Activated naive CD4-positive, alpha-beta T cell treated with anti-CD3 and anti-CD28 coated beads, Interleukin-2, amount 50 U/mL, for 72 hours (primary cell): ENCODE measurements at regions not wholly inside any gene's neighbourhood (a gene's known extent, or its start where the extent isn't known, plus 50 kb on each side); places are given as distances from the start of the nearest gene placed in this dataset.
"Not testable (repeated sequence)": the region's sequence is repeated elsewhere in the genome, so short reads cannot be mapped to it uniquely, and the experiment has no call there.

Experiments
- ATAC-seq, 2 donors: fragments of 150-1000 bp; cut with Tn5 transposase; 2 replicates each; pipeline ENCODE4 v1.10.0; 2021; ENCODE audit warnings: mild to moderate bottlenecking in 2 of 2, moderate library complexity in 2 of 2
- DNase-seq, 2 donors: peaks; one replicate each; pipeline ENCODE4 v3.0.0; 2021 to 2022; ENCODE audit warnings: low spot score in 2 of 2
- H3K27ac Mint-ChIP-seq, 2 donors: one replicate each; pipeline ENCODE4 v1.8.0; 2022; ENCODE audit warnings: mild to moderate bottlenecking in 2 of 2, mixed read lengths in 2 of 2
- H3K36me3 Mint-ChIP-seq, 2 donors: one replicate each; pipeline ENCODE4 v1.8.0; 2022; ENCODE audit warnings: mixed read lengths in 2 of 2
- H3K9me3 Mint-ChIP-seq, 2 donors: one replicate each; pipeline ENCODE4 v1.8.0; 2022; ENCODE audit warnings: mixed read lengths in 2 of 2

DNA sequence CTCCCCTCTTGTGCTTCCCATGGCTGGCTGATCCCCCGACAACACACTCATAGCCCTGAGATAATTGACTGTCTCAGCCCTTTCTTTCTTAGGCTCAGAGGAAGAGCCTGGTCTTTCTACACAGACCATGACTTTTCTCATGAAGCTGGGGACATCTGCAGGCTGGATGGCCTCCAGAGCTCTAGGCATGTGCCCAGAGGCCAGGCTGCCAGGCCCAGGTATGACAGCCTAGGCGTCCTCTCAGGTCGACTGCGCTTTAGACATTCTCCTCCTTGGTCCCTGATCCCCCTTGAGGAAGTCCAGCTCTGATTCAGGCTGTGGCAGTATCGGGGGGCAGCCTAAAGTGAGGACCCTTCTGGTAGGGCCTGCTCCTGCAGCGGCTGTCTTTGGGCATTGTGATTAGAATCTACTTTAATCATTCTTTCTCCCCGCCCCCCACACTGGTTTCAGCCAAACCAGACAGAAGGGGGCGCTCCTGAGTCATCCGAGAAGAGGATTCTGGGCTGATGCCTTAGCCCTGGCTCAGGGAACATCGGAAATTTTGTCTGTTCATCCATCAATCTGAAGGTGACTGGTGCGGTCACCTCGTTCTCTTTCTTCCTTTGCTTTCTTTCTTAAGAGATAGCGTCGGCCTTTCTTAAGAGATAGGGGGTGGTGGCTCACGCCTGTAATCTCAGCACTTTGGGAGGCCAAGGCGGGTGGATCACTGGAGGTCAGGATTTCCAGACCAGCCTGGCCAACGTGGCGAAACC, 66.5 kb upstream of the HSPA9 start:
- ATAC-seq (peak; percentile 89 to 93), DNase-seq (peak; percentile 62 to 92)
- Mint-ChIP-seq H3K9me3 (no peaks in the 10 kb centered on the region), H3K36me3 (no peaks in the 10 kb centered on the region), H3K27ac (no peak overlapping the region)

DNA sequence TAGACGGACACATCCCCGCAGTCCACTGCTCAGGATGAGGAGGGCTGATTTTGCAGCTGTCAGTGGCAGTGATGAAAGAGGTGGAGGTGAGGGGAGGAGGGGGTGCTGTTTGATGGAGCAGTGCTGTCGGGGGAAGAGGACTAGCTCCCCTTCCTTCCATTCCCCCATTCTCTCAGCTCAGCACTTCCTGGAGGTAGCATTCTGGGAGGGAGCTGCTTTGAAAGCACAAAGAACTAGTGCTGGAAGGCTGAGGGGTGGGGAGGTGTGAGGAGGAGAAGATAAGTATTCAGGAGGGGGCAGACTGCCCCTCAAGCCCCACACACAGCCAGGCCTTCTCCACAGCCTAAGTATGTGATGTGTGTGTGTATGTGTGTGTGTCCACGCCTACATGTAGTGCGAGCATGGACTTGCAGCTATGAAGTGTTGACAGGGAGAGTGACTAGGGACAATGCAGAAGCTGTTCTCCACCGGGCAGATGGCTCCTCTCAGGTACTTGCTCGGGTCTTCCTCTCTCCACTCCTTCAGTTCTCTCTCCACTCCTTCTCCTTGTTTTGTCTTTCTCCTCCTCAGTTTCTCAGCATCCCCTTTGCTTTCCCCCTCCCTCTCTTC, 65.5 kb upstream of the HSPA9 start:
- Mint-ChIP-seq H3K27ac (no peak overlapping the region), H3K36me3 (no peaks in the 10 kb centered on the region), H3K9me3 (no peaks in the 10 kb centered on the region)
- DNase-seq (no peak), ATAC-seq (no peak)

DNA sequence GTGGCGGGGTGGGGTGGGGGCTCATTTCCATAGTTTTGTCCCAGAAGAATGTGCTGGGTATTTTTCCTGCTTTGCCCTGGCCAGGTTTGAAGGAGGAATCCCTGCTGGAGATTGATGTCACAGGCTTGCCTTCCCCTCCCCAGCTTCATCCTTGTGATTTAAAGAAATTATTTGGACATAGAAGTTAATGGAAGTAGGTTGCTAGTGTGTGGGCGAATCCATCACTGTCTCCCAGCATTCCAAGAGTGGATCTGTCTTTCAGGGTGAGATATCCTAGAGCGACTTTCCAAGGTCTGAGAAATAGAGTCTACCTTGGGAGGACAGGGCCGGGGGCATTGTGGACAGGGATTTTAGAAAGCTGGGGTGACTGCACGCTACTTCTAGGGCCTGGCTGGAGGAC, 64.9 kb upstream of the HSPA9 start:
- ATAC-seq (no peak), DNase-seq (no peak)
- Mint-ChIP-seq H3K9me3 (no peaks in the 10 kb centered on the region), H3K36me3 (no peaks in the 10 kb centered on the region), H3K27ac (no peak overlapping the region)

DNA sequence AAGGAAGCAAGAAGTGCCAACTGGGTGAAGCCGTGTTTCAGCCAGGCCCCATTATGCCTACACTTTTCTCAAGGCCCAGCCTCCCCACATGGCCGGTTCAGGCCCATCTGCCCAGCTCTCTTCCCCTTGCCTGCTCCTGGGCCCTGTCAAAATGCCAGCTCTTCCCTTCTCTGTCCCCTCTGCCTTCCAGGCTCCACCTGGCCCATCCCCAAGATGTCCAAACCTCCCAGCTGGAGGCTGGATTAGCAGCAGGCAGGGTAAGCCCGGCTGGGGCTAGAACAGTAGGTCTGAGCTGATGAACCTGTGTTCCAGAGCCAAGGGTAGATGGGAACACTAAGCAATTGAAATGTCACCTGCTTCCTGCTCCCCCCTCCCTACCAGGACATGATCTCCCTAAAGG, 64.1 kb upstream of the HSPA9 start:
- no peak overlapping the region for H3K27ac Mint-ChIP-seq

DNA sequence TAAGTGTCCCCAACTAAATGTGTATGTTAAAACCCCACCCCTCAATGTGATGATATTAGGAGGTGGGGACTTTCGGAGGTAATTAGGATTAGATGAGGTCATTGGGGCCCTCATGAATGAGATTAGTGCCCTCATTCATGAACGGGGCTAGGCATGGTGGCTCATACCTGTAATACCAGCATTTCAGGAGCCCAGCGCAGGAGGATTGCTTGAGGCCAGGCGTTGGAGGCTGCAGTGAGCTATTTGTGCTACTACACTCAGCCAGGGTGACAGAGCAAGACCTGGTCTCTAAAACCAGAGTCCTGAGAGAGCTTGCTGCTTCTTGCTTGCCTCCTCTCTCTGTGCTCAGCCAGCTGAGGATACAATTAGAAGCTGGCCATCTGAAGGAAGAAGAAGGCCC, 62.1 kb upstream of the HSPA9 start:
- DNase-seq (no peak), ATAC-seq (no peak)
- no peaks in the 10 kb centered on the region for H3K9me3 Mint-ChIP-seq
- H3K27ac Mint-ChIP-seq = no peak overlapping the region
- H3K36me3 Mint-ChIP-seq = no peaks in the 10 kb centered on the region

More for the DNA sequence above, 64.1 kb upstream of the HSPA9 start:
- DNase-seq (no peak), ATAC-seq (no peak)
- no peaks in the 10 kb centered on the region for H3K9me3 Mint-ChIP-seq
- H3K36me3 Mint-ChIP-seq = no peaks in the 10 kb centered on the region

DNA sequence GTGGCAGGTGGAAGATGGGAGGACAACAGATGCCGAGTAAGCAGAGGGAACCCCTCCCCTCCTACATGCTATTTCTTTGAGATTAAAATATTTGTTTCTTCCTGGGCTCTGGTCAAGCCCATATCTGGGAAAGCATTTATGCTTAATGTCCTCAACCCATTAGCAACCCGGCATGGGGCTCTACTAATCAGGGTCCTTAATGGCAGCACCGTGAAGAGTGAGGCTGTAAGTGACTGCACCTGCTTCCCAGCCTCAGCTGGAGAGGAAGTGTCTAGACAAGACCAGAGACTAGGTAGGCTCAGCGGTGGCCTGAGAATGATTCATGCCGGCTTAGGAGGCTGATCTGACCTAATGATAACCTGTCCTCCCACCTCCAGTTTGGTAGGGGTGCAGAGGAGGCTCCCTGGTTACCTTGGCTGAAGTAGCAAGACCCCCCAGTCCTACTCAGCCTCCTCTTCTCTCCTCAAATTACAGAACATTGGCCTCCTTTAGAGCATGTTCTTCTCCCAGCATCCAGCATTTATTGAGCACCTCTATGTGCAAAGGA, 61.3 kb upstream of the HSPA9 start:
- DNase-seq (no peak), ATAC-seq (no peak)
- Mint-ChIP-seq H3K9me3 (no peaks in the 10 kb centered on the region), H3K27ac (no peak overlapping the region), H3K36me3 (no peaks in the 10 kb centered on the region)

DNA sequence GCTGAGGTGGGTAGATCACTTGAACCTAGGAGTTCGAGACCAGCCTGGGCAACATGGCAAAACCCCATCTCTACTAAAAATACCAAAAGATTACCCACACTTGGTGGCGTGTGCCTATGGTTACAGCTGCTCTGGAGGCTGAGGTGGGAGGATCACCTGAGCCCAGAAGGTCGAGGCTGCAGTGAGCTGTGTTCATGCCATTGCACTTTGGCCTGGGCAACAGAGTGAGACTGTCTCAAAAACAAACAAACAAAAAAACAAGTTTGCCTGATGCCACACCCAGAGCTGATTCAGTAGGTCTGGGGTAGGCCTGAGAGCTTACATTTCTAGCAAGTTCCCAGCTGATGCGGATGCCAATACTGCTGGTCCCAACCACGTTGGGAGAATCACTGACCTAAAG, 60.5 kb upstream of the HSPA9 start:
- ATAC-seq = no peak
- Mint-ChIP-seq H3K9me3 (no peaks in the 10 kb centered on the region), H3K27ac (no peak overlapping the region)

DNA sequence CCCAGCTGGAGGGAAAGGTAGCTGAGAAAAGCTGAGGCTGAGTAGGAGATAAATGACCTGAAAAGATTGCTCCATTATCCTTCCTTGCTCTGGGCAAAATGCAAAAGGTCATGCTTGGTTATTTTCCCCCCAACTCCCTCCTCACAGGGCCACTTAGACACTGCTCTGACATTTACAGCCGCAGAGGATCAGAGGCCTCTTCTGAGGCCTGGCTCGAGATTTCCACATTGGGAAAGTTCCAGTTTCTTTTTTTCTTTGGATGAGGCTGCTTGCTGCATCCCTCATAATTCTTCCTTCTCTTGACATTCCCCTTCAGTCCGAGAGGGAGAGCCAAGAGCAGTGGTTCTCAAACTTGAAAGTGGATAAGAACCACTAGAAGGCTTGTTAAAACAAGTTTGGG, 60.1 kb upstream of the HSPA9 start:
- H3K27ac Mint-ChIP-seq = peak overlapping the region in 1 of 2 donors; percentile 62

More for the DNA sequence above, 60.5 kb upstream of the HSPA9 start:
- no peak for DNase-seq
- no peaks in the 10 kb centered on the region for H3K36me3 Mint-ChIP-seq

DNA sequence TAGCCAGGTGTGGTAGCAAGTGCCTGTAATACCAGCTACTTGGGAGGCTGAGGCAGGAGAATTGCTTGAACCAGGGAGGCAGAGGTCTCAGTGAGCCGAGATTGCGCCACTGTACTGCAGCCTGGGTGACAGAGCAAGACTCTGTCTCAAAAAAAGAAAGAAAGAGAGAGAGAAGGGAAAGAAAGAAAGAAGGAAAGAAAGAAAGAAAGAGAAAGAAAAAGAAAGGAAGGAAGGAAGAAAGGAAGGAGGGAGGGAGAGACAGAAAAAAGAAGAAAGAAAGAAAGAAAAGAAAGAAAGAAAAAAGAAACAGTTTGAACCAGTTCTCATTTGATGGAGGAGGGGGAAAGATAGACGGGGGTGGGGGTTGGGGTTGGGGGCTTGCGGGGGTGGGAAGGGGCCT, 59.6 kb upstream of the HSPA9 start:
- not testable (repeated sequence) for ATAC-seq, H3K9me3 Mint-ChIP-seq, DNase-seq, H3K36me3 Mint-ChIP-seq
- peak overlapping the region in 1 of 2 donors; percentile 62 for H3K27ac Mint-ChIP-seq

More for the DNA sequence above, 60.1 kb upstream of the HSPA9 start:
- Mint-ChIP-seq H3K9me3 (no peaks in the 10 kb centered on the region), H3K36me3 (no peaks in the 10 kb centered on the region)
- no peak for ATAC-seq
- no peak for DNase-seq

DNA sequence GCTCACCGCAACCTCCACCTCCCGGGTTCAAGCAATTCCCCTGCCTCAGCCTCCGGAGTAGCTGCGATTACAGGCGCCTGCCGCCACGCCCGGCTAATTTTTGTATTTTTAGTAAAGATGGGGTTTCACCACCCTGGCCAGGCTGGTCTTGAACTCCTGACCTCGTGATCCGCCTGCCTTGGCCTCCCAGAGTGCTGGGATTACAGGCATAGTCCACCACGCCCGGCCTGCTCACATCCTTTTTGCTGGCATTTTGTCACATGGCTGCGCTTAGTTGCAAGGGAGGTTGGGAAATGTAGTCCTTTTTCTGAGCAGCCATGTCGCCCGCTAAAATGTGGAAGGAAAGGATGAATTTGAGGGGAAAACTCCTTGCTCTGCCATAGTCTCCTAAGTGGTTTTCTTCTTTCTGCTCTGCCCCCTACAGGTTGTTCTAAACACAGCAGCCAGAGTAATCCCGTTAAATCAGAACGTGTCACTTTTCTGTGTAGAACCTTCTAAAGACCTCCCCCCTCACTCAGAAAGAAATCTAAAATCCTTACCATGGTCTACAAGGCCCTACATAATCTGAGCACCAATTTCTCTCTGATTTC, 57.8 kb upstream of the HSPA9 start:
- no peaks in the 10 kb centered on the region for H3K36me3 Mint-ChIP-seq
- ATAC-seq (peak; percentile 37 to 65), DNase-seq (peak in 1 of 2 donors; percentile 30)
- no peak overlapping the region for H3K27ac Mint-ChIP-seq
- H3K9me3 Mint-ChIP-seq = no peaks in the 10 kb centered on the region

DNA sequence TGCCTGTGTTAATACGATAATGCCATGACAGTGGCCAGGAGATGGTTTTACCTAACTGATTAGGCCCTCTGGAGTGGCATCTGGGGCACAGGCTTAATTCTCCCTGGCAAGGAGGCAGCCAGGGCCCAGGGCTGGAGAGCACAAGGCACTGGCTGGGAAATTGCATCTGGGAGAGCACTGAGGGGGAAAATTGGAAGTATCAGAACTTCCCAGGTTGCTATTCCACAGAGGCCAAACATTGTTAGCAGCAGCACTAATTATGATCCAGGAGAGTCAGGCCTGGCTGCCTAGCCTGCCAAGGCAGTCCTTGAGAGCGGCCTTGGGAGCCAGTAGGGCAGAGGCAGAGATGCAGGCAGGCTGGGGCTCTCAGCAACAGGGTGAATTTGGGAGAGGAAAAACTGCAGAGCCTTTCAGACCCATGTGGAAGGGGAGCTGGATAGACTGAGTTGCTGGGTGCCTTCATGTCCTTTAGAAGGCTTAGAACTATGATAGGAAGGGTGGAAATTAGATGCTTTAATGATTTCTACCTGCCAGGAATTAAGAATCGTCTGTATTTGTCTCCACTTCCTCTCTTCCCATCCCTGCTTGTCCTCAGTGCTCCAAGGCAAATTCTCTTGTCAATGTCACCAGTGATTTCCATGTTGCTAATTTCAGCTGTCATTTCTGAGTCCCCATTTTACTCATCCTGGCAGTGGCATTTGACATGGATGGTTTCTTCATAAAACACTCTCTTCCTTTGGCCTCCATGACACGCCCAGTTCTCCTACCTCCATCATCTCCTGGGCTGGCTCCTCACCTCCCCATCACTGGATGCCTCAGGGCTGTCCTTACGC, 56.1 kb upstream of the HSPA9 start:
- Mint-ChIP-seq H3K27ac (no peak overlapping the region), H3K36me3 (no peaks in the 10 kb centered on the region), H3K9me3 (no peaks in the 10 kb centered on the region)
- no peak for ATAC-seq
- no peak for DNase-seq

DNA sequence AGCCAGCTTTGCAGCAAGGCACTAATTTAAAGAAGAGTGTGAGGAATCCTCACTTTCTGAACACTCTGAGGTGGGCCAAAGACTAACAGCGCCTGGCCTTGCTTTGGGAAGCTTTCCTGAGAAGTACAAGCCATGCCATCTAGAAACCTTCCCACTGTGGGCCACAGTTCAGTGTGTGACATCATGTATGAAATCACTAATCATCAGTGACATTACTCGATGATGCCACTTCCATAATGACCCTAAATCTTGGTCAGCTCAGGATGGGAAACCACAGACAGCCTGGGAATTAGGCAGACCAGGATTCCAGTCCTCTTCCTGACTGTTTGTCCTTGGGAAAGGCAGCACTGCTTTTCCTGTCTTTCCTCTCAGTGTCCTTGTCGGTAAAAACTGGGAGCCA, 54.2 kb upstream of the HSPA9 start:
- Mint-ChIP-seq H3K27ac (no peak overlapping the region), H3K36me3 (no peaks in the 10 kb centered on the region), H3K9me3 (no peaks in the 10 kb centered on the region)
- no peak for ATAC-seq
- no peak for DNase-seq

DNA sequence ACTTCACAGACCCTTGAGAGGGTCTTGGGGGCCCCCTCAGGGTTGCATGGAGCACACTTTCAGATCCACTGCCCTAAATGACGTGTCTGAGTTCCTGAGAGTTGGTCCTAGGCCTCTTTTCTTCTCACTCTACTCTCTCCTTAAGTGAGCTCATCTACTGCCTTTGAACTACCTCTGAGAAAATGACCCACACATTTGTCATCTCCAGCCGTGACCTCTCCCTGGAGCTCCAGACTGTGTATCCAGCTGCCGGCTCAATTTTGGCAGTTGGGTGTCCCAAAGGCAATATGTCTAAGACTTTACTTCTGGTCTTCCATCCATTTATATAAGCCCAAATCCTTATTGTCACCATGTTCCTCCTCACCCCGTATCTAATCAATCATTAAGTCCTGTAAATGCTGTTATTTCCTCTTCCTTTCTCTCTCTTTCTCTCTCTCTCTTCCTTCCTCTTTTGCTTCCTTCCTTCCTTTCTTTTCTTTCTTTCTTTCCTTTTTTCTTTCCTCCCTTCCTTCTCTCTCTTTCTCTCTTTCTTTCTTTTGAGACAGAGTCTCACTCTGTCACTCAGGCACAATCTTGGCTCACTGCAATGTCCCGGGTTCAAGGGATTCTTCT, 51.2 kb upstream of the HSPA9 start:
- Mint-ChIP-seq H3K36me3 (no peaks in the 10 kb centered on the region), H3K27ac (no peak overlapping the region), H3K9me3 (no peaks in the 10 kb centered on the region)
- DNase-seq (no peak), ATAC-seq (no peak)

DNA sequence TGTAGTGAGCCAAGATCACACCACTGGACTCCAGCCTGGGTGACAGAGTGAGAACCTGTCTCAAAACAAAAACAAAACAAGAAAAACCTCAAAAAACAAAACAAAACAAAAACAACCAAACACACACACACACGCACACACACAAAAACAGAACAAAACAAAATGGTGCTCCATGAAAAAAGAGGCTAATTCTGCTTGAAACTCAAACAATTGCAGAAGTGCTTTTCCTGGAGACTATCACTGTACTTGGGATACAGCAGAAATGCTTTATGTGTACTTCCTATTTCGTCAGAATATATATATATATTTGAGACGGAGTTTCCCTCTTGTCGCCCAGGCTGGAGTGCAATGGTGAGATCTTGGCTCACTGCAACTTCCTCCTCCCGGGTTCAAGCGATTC, 49.9 kb upstream of the HSPA9 start:
- ATAC-seq (no peak), DNase-seq (no peak)
- Mint-ChIP-seq H3K36me3 (no peaks in the 10 kb centered on the region), H3K27ac (no peak overlapping the region), H3K9me3 (no peaks in the 10 kb centered on the region)
